Activated CD4-positive, alpha-beta memory T cell treated with anti-CD3 and anti-CD28 coated beads, Interleukin-2, amount 10 ng/mL, durations not matched to agents 7 days and 5 days (primary cell): ENCODE measurements at regions not wholly inside any gene's neighbourhood (a gene's known extent, or its start where the extent isn't known, plus 50 kb on each side); places are given as distances from the start of the nearest gene placed in this dataset.
"Not testable (repeated sequence)": the region's sequence is repeated elsewhere in the genome, so short reads cannot be mapped to it uniquely, and the experiment has no call there.

ENCODE experiments used
- CTCF ChIA-PET: fragments of 350-600 bp; sonication (Branson Sonifier 250); formaldehyde crosslinking; loops from one replicate; lab custom pipeline; 2021; ENCODE audit warnings: antibody characterized with exemption, inconsistent platforms; lab: Charles Lee
- POLR2A ChIA-PET: fragments of 350-600 bp; sonication (Branson Sonifier 250); formaldehyde crosslinking; loops from one replicate; lab custom pipeline; 2021; ENCODE audit warnings: antibody characterized with exemption; lab: Charles Lee
- DNase-seq: peaks from one replicate; pipeline ENCODE4 v3.0.0-alpha.2; 2020
- H3K27ac Mint-ChIP-seq: one replicate; pipeline ENCODE4 v1.8.0; 2021; ENCODE audit warnings: mild to moderate bottlenecking, mixed read lengths
- H3K27me3 Mint-ChIP-seq: one replicate; pipeline ENCODE4 v1.8.0; 2021; ENCODE audit warnings: mixed read lengths
- H3K36me3 Mint-ChIP-seq: one replicate; pipeline ENCODE4 v1.8.0; 2021; ENCODE audit warnings: low read depth, mixed read lengths
- H3K4me1 Mint-ChIP-seq: one replicate; pipeline ENCODE4 v1.8.0; 2021; ENCODE audit warnings: mixed read lengths
- H3K4me3 Mint-ChIP-seq: one replicate; pipeline ENCODE4 v1.8.0; 2021; ENCODE audit warnings: mild to moderate bottlenecking, mixed read lengths
- H3K9me3 Mint-ChIP-seq: one replicate; pipeline ENCODE4 v1.8.0; 2021; ENCODE audit warnings: mixed read lengths

DNA sequence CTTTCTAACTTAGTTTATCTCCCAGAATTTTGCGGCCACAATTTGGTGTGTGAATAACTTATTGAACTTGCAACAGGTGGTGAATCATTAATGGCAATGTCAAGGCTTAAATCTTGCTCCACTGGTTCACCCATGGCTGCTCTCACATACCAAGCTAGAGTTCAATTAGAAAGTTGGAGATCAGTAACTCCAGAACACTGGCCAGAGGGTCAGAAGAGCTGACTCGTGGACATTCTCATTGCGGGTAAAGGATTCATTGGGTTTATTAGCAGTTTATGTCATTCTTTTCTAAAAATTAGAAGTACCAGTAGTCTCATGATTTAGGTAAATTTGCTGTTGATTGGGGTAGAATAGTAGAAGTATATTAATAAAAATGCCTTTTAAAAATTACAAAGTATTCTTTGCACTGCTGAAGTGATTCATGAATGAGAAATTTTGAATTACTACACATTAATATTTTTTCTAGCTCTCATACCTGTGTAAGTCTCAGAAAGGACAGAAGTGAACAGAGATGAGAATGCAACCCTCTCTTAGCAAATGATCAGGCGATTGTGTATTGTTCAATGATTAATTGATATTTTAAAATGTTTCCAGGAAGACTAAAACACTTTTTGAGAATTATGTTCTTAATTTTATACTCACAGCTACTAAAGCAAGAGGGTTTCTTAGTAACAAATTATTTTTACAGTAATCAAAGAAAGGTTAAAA lies 142.0 kb downstream of the SYT15 start:
- H3K4me1 Mint-ChIP-seq, DNase-seq, H3K4me3 Mint-ChIP-seq, H3K9me3 Mint-ChIP-seq, H3K27ac Mint-ChIP-seq, H3K36me3 Mint-ChIP-seq, POLR2A ChIA-PET, CTCF ChIA-PET: not testable (repeated sequence)
- H3K27me3 Mint-ChIP-seq: peaks cover 28% of the 10 kb centered on the region

DNA sequence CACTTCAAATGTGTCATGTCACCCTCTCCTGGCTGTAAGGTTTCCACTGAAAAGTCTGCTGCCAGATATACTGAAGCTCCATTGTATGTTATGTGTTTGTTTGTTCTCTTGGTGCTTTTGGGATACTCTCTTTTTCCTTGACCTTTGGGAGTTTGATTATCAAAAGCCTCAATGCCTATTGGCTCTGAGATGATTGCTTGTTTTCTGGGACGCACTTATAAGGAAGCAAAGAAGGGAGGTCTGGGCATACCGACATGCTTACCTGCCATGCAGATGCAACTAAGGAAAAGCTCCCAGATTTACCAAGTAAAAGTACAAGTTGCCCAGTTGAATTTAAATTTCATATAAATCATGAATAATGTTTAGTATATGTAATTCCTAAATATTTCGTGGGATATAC lies 145.3 kb downstream of the SYT15 start:
- H3K27ac Mint-ChIP-seq, DNase-seq, H3K4me1 Mint-ChIP-seq, CTCF ChIA-PET, H3K4me3 Mint-ChIP-seq, H3K9me3 Mint-ChIP-seq, POLR2A ChIA-PET, H3K36me3 Mint-ChIP-seq: not testable (repeated sequence)
- peaks cover 24% of the 10 kb centered on the region for H3K27me3 Mint-ChIP-seq

DNA sequence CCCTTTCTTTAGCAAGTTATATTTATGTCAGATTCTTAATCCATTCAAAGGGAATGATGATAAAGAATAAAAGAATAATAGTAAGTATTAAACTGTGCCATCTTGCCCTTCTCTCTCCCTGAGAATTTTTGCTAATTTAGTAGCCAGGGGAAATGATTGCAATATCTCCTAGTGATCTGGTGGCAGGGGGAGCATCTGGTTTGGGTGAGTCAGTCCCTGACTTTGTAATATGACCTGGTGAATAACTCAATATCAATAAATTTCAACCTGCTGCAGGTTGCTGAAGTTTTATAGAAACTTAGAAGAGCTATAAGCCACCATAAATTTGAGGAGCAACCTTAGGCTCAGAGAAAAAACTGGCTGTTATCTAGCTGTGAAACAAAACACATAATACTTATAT lies 149.4 kb downstream of the SYT15 start:
- H3K27ac Mint-ChIP-seq, CTCF ChIA-PET, H3K36me3 Mint-ChIP-seq, H3K4me3 Mint-ChIP-seq, DNase-seq, H3K9me3 Mint-ChIP-seq, POLR2A ChIA-PET, H3K4me1 Mint-ChIP-seq: not testable (repeated sequence)
- H3K27me3 Mint-ChIP-seq: peaks cover 16% of the 10 kb centered on the region

GRCh38 chr10:46730729-46731128 lies 151.8 kb downstream of the SYT15 start:
- POLR2A ChIA-PET, H3K27me3 Mint-ChIP-seq, H3K9me3 Mint-ChIP-seq, H3K4me1 Mint-ChIP-seq, H3K27ac Mint-ChIP-seq, H3K4me3 Mint-ChIP-seq, DNase-seq, CTCF ChIA-PET, H3K36me3 Mint-ChIP-seq: not testable (repeated sequence)

DNA sequence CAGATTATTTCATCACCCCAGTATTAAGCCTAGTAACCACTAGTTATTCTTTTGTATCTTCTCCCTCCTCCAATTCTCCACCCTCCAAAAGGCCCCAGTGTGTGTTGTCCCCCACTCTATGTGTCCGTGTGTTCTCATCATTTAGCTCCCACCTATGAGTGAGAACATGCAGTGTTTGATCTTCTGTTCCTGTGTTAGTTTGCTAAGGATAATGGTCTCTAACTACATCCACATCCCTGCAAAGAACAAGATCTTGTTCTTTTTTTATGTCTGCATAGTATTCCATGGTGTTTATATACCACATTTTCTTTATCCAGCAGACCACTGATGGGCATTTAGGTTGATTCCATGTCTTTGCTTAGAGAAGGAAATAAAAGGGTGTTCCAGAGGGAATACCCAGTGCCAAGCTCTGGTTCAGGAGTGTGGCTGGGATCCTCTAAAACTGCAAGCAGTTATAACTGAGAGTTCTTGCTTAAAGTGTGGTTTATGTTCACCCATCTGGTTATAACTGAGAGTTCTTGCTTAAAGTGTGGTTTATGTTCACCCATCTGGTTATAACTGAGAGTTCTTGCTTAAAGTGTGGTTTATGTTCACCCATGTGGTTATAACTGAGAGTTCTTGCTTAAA lies 154.8 kb downstream of the SYT15 start:
- H3K27ac Mint-ChIP-seq, H3K27me3 Mint-ChIP-seq, H3K9me3 Mint-ChIP-seq, H3K36me3 Mint-ChIP-seq, DNase-seq, H3K4me1 Mint-ChIP-seq, CTCF ChIA-PET, POLR2A ChIA-PET, H3K4me3 Mint-ChIP-seq: not testable (repeated sequence)

DNA sequence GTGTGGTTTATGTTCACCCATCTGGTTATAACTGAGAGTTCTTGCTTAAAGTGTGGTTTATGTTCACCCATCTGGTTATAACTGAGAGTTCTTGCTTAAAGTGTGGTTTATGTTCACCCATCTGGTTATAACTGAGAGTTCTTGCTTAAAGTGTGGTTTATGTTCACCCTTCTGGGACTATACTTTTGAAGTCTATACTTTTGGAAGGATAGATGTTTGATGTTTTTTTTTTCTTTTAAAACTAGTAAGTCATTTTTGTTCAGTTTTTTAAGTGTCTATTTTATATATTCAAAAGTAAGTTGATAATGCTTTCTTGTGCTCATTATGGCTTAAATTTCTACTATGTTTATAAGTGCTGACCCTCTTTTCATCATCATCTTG lies 155.3 kb downstream of the SYT15 start:
- H3K36me3 Mint-ChIP-seq, H3K4me3 Mint-ChIP-seq, H3K9me3 Mint-ChIP-seq, POLR2A ChIA-PET, H3K27me3 Mint-ChIP-seq, CTCF ChIA-PET, DNase-seq, H3K27ac Mint-ChIP-seq, H3K4me1 Mint-ChIP-seq: not testable (repeated sequence)

DNA sequence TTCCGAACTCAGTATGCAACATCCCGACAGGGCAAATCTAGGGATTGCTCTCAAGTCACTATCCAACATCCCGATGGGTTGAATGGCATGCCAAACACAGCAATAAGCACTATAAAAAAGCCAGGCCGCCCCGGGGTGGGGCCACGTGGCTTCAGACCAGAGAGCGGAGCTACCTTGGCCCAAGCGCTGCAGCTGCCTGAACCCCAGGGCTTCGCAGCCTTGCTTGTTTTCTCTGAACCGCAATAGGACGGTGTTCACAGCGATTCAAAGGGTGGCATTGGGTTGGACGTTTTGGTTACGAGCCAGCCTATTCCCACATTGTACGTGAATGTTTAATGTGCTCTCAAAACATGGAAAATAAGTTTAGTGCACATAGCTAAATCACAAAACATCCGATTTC lies 161.0 kb downstream of the SYT15 start:
- POLR2A ChIA-PET, H3K27me3 Mint-ChIP-seq, H3K36me3 Mint-ChIP-seq, H3K27ac Mint-ChIP-seq, H3K4me3 Mint-ChIP-seq, DNase-seq, H3K9me3 Mint-ChIP-seq, H3K4me1 Mint-ChIP-seq, CTCF ChIA-PET: not testable (repeated sequence)

GRCh38 chr10:46740368-46740767 lies 161.4 kb downstream of the SYT15 start:
- H3K27ac Mint-ChIP-seq, CTCF ChIA-PET, H3K4me3 Mint-ChIP-seq, H3K9me3 Mint-ChIP-seq, DNase-seq, POLR2A ChIA-PET, H3K4me1 Mint-ChIP-seq, H3K36me3 Mint-ChIP-seq, H3K27me3 Mint-ChIP-seq: not testable (repeated sequence)

GRCh38 chr10:46749003-46749402 lies 162.2 kb upstream of the PTPN20 start:
- H3K27me3 Mint-ChIP-seq, CTCF ChIA-PET, H3K4me1 Mint-ChIP-seq, H3K4me3 Mint-ChIP-seq, H3K9me3 Mint-ChIP-seq, DNase-seq, H3K36me3 Mint-ChIP-seq, H3K27ac Mint-ChIP-seq, POLR2A ChIA-PET: not testable (repeated sequence)

GRCh38 chr10:46749470-46749869 lies 161.8 kb upstream of the PTPN20 start:
- H3K27me3 Mint-ChIP-seq, H3K9me3 Mint-ChIP-seq, H3K36me3 Mint-ChIP-seq, H3K4me1 Mint-ChIP-seq, POLR2A ChIA-PET, CTCF ChIA-PET, H3K4me3 Mint-ChIP-seq, DNase-seq, H3K27ac Mint-ChIP-seq: not testable (repeated sequence)

DNA sequence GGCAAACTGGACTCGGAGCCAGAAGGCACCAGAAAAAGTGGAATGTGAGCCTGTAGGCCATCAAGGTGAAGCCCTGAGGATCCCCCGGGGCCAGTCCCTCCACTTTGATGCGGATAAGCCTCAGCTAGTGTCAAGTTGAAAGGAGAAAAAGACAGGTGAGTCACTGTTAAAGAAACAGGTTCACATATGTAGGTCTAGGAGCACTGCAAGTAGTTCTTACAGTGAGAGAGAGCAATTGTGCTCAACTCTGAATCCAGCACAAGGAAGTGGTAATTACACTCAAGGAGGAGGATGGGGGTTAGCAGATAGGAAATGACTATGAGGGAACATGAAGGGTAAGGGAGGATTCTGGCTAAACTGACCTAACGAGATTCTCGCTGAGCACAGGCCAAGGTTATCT lies 157.5 kb upstream of the PTPN20 start:
- H3K4me1 Mint-ChIP-seq, H3K9me3 Mint-ChIP-seq, H3K27me3 Mint-ChIP-seq, H3K36me3 Mint-ChIP-seq, H3K27ac Mint-ChIP-seq, POLR2A ChIA-PET, H3K4me3 Mint-ChIP-seq, CTCF ChIA-PET, DNase-seq: not testable (repeated sequence)

DNA sequence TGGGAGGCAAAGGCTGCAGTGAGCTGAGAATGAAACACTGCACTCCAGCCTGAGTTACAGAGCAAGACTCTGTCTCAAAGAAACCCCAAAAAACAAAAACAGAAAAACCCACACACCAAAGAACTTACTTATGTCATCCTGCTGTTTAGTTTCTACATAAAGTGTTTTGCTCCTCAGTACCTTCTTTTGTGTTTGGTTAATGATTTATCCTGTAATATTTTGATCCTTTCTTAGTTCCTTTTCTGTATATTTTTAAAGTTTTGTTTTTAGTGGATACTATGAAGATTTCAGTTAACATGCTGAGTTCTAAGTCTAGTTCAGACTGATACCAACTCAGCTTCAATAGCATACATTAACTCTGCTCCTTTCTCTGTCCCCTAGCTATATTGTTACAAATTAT lies 149.8 kb upstream of the PTPN20 start:
- H3K4me1 Mint-ChIP-seq, H3K4me3 Mint-ChIP-seq, H3K9me3 Mint-ChIP-seq, H3K36me3 Mint-ChIP-seq, H3K27ac Mint-ChIP-seq, POLR2A ChIA-PET, CTCF ChIA-PET, H3K27me3 Mint-ChIP-seq, DNase-seq: not testable (repeated sequence)

DNA sequence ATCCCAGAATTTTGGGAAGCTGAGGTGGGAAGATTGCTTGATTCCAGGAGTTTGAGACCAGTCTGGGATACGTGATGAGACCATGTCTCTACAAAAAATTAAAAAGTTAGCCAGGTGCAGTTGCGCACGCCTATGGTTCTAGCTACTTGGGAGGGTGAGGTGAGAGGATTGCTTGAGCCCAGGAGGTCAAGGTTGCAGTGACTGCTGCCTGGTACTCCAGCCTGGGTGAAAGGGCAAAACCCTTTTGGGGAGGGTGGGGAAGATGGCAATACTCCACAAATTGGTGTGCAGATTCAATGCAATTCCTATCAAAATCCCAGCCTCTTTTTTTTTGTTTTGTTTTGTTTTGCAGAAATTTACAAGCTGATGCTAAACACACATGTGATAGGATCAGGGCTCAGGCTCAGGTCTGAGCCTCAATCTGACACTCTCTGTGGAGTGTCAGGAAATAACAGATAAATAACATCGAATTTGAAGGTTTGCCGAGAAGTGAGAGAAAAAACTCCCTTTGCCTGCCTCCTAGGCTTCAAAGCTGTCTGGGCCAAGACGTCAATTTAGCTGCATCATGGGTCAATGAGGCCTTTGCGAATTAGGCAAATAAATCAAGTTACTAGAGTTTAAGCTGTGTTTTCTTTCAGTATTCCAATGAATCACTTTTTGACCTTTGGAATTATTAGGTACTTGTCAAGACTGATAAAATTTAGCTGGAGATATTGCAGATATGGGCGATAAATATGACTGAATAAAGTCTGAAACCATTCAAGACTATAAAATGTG lies 142.5 kb upstream of the PTPN20 start:
- H3K4me1 Mint-ChIP-seq, H3K36me3 Mint-ChIP-seq, H3K9me3 Mint-ChIP-seq, H3K4me3 Mint-ChIP-seq, H3K27me3 Mint-ChIP-seq, DNase-seq, POLR2A ChIA-PET, H3K27ac Mint-ChIP-seq, CTCF ChIA-PET: not testable (repeated sequence)
